ENCODE measurements at regions not wholly inside any gene's neighbourhood (a gene's known extent, or its start where the extent isn't known, plus 50 kb on each side); places are given as distances from the start of the nearest gene placed in this dataset.

- TF ChIP-seq CTCF (IDR thresholded peaks at IDR 0.05; ENCODE audit: low read depth, low read length, missing input control) (no peak), MAX (IDR thresholded peaks at IDR 0.05) (no peak), TAF1 (conservative IDR thresholded peaks at IDR 0.05) (no peak), ATF3 (IDR thresholded peaks at IDR 0.05) (no peak), RAD21 (IDR thresholded peaks at IDR 0.05) (no peak), REST (IDR thresholded peaks at IDR 0.05) (no peak), SP1 (IDR thresholded peaks at IDR 0.05) (no peak), YY1 (IDR thresholded peaks at IDR 0.05) (no peak), GABPA (IDR thresholded peaks at IDR 0.05 in 1 of 2, conservative IDR thresholded peaks at IDR 0.05 in 1 of 2) (no peak), ZBTB33 (IDR thresholded peaks at IDR 0.05) (no peak), JUND (IDR thresholded peaks at IDR 0.05) (no peak), EGR1 (IDR thresholded peaks at IDR 0.05; ENCODE audit: low read depth in 2 of 2) (no peak)
These were observed 97.3 kb upstream of the GOT2 start for GRCh38 chr16:58831386-58831785.

Measured in liver (tissue), 3 donors.